ENCODE measurements at regions not wholly inside any gene's neighbourhood (a gene's known extent, or its start where the extent isn't known, plus 50 kb on each side); places are given as distances from the start of the nearest gene placed in this dataset.

DNA sequence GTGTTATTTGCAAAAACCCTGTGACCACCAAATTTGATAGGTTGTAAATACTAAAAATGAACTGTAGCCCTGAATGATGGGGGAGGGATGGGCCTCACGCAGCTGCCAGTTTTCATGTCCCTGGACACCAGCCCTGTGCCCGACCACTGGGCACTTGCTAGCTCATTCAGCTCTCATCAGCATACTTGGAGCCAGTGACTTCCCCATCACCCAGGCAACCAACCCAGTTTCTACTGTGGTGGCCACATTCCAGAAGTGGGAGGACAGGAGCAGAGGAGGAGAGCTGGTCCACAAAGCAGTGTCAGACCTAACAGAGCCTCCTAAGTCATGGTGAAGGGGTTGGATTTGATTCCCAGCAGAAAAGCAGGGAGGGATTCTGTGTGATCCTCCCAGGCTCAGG, 128.2 kb downstream of the CPEB2 start:
- no peak for DNase-seq (ENCODE audit: low read depth)

DNA sequence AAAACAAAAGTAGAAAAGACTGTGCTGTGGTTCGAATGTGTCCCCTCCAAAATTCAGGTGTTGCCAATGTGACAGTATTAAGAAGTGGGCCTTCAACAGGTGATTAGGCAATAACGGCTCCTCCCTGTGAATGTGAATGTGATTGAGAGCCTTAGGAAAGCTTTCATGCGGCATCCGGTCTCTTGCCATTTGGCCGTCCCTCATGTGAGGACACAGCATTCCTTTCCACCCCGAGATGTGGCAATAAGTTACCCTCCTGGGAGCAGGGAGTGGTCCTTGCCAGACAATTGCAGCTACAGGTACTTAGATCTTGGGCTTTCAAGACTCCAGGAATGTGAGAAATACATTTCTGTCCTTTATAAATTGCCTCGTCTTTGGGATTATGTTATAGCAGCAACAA, 129.3 kb downstream of the CPEB2 start:
- no peak for DNase-seq (ENCODE audit: low read depth)

- DNase-seq (ENCODE audit: low read depth) = no peak
Observed at GRCh38 chr4:15132739-15133138, 130.5 kb downstream of the CPEB2 start.

DNA sequence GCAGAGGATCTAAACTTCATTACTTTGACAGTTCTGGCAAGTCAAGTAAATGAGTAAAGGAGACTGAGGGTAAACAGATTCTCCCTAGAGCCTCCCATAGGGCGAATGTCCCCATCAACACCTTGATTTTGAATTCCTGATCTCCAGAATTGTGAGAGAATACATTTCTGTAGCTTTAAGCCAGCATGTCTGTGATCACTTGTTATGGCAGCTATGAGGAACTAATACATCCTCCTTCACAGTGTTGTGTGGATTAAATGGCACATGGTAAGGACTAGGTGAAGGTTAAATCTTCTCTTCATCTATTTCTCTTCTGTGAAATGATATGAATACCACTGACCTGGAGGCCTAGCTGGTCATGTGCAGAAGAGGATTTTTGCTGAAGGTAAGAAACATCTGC, 137.3 kb downstream of the CPEB2 start:
- DNase-seq (ENCODE audit: low read depth) = no peak

DNA sequence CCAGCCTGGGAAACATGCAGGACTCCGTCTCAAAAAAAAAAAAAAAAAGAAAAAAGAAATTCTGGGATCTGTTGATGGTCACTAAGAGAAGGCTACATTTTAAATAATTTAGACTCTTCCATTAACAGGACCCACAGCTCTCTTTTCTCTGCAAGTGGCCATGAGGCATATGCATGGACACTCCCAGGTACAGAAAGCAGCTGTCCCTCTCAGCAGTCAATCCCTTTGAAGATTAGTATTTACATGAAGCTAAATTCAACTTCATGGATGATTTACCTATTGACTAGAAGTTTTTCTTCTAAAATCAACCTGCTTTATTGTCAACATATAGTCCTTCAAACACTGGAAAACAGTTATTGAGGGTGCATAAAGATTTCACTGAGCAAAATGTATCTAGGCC, 139.9 kb downstream of the CPEB2 start:
- DNase-seq (ENCODE audit: low read depth) = no peak

DNA sequence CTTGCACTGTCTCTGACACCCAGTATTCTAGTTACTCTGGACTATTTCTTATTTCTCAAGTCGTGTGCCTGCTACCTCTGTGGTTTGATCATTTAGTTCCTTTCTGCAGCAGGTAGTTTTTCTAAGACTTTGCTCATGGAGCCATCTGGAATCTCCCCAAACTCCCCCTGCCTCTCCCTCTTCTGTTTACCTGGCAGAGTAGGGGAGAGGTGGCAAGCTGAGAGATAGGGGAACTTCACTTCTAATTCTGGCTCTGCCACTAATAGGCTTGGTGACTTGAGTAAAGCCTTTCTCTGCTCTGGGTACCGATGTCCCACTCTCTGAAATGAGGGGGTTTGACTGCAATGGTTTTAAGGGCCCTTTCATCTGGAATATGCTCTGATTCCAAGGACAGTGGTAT, 141.3 kb downstream of the CPEB2 start:
- DNase-seq (ENCODE audit: low read depth) = no peak

DNA sequence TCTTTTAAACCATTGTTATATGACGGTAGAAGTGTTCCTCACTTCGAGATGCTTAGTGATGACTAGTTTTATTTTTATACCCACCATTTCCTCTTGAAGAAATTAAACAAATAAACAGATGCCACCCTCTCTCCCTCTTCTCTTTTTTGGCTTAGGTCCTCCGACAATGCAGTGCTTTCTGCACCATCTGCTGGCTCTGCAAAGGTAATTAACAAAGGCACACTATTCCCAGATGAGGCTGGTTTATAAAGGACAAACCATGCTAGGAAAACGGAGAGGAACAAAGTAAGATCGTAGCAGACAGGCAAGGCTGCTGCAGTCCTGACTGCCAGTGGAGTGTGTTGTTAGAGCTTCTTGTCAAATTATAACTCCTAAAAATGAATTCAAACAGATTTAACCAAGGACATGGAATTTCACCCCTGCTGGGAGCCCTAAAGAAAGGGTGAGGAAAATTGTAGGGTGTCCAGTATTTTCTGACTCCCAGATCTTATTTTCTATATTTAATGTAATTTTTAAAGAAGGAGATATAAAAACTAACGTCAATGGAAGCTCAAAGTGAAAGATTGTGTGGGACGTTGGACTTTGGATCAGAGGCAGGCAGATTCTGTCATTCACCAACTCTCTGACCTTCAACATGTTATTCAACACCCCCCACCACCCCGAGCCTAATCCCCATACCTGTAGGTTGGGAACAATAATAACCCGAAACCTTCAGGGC, 142.1 kb downstream of the CPEB2 start:
- DNase-seq (ENCODE audit: low read depth) = no peak

DNA sequence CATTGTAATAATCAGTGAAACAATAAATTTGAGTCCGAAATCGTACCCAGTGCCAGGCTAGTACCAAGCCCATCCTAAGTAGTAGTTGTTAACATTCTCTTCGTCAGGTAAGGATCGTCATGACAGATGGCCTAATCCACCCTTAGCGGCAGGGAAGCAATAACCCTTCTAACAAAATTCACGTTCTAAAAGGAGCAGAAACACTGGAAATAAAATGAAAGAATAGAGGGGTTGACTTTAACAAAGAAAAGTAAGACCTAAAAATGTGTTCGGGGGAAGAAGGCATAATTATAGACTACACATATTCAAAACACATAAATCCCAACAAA, 142.7 kb downstream of the CPEB2 start:
- no peak for DNase-seq (ENCODE audit: low read depth)

DNA sequence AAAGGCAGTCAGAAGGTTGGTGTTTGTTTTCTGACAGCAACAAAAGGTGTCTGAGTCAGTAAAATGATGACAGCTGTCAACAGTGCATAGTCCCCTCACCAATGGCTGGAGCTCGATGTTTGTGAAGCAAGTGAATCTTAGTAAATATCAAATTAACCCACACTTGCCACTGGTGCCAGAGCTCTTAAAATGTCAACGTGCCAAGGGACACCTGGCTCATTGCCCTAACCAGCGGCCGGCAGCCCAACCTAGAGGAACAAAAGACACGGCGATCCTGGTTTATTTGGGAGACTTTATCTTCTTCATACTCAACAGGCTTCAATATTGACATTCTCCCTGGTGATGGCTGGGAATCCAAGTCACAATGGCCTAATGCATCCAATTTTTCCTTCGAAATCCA, 143.4 kb downstream of the CPEB2 start:
- no peak for DNase-seq (ENCODE audit: low read depth)

DNA sequence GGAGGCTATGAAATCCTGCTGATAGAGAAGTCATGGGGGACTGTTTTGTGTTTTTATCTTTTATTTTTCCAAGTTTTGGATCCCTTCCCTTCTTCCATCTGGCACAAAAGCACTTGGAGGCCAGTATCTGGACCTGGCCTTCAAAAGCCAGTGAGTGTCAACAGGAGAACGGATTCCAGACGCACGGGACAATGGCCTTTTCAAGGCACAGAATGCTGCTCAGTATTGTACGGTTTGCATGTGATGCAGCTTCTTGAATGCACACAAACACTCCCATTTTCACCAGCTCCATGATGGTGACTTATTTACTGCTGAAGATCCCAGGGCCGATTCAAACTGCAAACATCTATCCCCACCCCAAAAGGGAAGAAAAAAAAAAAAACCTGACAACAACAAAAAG, 145.4 kb downstream of the CPEB2 start:
- DNase-seq (ENCODE audit: low read depth) = no peak

DNA sequence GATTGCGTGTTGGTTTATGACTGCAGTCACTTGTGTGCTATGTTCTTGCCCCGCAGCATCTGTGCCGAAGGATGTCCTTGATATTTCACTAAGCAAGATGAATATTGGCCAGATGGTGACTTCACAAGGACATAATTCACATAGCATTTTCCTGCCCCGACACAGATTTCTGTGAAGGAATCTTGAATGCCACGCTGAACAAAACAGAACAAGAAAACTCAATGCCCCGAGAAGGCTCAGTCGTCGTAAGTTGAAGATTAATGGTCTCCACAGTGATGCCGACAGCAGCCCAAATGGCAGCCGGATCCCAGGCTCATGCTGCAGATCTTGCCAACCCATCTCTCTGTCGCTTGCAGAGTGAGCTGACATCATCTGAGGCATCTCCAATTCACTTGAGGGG, 145.9 kb downstream of the CPEB2 start:
- DNase-seq (ENCODE audit: low read depth) = no peak

DNA sequence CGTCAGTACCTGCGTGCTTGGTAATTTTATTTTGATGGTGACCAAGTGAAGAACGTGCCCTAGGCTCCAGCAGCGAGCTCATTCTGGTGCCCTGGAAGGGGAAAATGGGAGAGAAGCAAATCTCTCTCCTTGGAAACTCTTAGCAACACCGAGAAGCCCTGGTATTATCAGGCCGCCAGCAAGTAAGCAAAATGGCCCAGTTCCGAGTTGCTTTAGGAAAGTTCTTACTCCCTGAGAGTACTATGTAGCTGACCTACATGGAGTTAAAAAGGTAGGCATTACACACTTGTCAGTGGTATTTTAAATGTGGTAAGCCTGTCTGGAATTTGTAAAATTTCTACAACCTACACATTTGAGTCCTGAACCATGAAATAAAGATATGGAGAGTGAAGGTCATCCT, 146.4 kb downstream of the CPEB2 start:
- DNase-seq (ENCODE audit: low read depth) = no peak

DNA sequence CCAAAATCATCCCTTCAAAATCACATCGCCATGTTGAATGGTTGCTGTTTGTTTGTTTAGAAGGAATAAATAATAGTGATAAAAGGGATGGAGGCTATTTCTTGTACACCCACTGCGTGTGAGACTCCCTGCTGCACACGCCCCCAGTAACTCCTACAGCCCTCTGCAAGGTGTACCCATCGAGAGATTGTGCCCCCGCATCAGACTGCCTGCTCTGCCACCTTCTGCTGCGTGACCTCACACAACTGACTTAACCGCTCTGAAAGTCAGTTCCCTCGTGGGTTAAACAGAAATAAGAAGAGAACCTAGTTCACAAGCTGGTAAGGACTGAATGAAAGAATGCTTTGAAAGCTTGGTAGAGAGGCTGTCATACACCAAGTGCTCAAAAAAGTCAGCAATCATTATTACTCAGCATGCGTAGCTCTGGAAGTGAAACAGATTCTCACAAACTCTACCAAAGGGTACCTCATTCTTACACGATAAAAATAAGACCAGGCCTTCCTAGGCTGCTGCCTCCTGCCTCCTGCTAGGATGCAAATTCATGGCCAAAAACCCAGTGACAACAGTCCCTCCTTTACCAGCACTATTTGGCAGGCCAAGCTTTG, 147.1 kb downstream of the CPEB2 start:
- no peak for DNase-seq (ENCODE audit: low read depth)

DNA sequence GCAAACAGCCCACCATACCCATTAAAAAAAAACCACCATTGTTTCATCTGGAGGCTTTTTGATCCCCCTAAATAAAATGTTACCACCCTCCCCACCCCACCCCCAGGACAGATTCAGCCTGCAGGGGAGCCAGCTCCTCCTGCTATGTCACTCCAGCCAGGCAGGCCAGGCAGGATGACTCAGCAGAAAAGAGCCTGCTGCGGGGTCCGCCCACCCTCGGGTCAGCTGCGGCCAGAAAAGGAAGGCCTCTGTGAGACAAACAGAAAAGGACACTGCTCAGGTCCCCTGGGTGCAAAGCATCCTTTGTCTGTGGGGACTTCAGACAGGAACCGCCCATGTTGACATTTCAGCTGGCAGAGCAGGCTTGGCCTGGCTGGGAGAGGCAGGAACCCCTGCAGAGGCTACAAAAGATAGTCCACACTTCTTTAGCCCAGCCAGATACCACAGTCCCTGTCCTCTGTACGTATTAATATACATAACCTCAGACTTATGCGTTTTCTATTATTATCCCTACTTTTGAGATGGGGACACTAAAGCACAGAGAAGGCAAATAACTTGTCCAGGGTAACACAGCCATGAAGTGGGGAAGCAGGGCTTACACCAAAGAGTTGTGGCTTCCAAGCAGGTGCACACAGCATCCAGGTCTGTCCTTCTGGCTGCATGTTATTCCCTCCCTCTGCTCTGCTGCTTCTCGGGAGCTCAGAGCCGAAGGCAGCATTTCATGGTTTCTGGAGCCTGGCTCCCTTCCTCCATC, 147.7 kb downstream of the CPEB2 start:
- no peak for DNase-seq (ENCODE audit: low read depth)

DNA sequence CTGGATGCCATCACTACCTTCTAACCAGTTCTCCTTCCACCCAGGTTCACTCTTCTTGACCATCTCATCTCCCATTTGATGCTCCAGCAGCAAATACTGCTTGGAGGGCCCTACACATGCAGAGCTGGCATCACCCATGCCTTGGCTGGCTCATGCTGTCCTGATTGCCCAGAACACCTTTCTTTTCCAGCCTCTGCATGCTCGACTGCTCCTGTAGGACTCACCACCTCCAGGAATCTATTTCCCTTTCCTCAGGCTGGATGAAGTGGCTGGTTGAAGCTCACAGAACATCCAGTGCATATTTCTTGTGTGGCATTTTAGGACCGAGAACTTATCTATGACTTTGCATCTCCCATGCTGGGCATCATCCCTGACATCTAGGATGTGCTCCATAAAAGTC, 148.3 kb downstream of the CPEB2 start:
- no peak for DNase-seq (ENCODE audit: low read depth)

DNA sequence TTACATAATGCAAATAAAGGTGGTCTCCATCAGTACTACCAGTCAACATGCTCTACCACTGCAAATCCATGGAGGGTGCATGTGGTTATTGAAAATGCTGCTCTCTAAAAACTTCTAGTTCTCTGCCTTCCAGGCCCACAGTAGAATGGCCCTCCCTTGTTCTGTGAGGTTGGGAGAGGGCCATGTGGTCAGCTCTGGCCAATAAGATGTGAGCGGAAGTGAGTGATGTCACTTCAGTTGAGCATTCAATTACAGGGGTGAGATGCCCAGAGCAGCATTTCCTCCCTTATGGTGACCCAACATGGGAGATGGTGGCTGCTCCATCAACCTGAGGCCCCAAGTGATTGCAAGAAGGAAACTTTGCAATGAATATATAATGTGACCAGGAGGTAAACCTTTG, 148.8 kb downstream of the CPEB2 start:
- DNase-seq (ENCODE audit: low read depth) = no peak

GRCh38 chr4:15153662-15154061, 151.4 kb downstream of the CPEB2 start:
- no peak for DNase-seq (ENCODE audit: low read depth)

- DNase-seq (ENCODE audit: low read depth) = no peak
Observed at GRCh38 chr4:15158406-15159091, 156.3 kb downstream of the CPEB2 start.

DNA sequence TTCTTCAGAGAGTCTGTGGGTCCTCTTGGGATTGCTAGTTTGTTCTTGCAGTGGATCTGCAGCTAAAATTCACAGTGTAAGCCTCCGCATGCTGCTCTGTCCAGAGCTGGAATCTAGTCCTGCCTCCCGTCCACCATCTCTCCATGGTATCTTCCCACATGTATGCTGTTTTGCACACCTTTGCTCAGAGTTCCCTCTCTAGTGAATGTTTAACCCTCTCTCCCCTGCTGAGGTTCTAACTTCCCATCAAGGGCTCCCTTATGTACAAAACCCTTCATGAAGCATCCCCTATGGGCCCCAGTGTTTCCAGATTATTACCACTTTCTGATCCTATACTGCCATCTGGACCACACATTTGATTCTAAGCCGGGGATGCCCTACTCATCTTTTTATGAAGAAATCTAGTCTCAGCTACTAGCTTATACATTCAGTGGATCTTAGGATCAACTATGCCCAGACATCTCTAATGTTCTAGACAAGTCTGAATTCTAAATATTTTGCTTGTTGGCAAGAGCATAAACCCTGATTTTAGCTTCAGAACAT, 157.3 kb downstream of the CPEB2 start:
- DNase-seq (ENCODE audit: low read depth) = no peak

DNA sequence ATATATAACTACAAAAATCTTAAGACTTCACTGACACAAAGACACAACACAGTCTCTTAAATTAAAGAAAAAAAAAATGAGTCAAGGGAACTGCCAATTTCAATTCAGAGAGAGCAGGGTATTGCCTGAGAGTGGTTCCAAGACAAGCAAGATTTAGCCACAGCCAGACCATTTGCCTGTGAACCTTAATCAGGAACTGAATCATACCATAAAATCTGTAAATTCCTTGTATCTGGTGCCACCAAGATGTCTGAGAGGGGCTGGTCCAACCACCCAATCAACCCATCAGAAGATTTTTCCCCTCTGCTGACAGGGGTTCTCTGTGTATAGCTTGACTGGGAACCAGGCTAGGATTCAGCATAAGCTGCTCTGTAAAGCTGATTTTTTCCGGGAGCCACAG, 159.2 kb downstream of the CPEB2 start:
- no peak for DNase-seq (ENCODE audit: low read depth)

DNA sequence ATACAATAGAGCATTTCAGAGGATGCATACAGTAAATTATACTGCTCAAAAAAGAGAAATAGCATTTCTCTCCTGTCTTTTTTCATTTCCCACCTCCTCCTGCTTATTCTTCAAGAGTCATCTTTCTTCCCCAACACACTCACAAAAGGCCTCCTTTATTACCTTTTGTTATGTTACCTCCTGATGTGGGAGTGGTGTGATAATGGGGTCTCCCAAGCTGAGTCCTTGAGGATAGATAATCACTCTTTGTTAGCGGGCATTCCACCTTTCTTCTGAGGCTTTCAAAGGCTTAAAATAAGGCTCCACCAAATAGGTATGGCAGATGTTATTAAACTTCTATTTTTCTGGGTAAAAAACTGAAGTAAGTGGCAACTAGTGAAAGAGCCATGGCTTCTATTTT, 159.8 kb downstream of the CPEB2 start:
- DNase-seq (ENCODE audit: low read depth) = no peak

GRCh38 chr4:15162465-15163283, 160.4 kb downstream of the CPEB2 start:
- DNase-seq (ENCODE audit: low read depth) = no peak

All from activated T-cell treated with anti-CD3 and anti-CD28 coated beads for 24 hours (primary cell).